HG02981 (cell line): ENCODE measurements at regions not wholly inside any gene's neighbourhood (a gene's known extent, or its start where the extent isn't known, plus 50 kb on each side); places are given as distances from the start of the nearest gene placed in this dataset.

Source experiments
- ATAC-seq: cut with Tn5 transposase; IDR thresholded peaks from one replicate; pipeline ENCODE4 v1.9.1; 2021; ENCODE audit warnings: mild to moderate bottlenecking, moderate library complexity; ENCODE audit not compliant: unreplicated experiment

- no peak for ATAC-seq
Observed at GRCh38 chr3:95939235-95939809, 875.1 kb upstream of the EPHA6 start.

DNA sequence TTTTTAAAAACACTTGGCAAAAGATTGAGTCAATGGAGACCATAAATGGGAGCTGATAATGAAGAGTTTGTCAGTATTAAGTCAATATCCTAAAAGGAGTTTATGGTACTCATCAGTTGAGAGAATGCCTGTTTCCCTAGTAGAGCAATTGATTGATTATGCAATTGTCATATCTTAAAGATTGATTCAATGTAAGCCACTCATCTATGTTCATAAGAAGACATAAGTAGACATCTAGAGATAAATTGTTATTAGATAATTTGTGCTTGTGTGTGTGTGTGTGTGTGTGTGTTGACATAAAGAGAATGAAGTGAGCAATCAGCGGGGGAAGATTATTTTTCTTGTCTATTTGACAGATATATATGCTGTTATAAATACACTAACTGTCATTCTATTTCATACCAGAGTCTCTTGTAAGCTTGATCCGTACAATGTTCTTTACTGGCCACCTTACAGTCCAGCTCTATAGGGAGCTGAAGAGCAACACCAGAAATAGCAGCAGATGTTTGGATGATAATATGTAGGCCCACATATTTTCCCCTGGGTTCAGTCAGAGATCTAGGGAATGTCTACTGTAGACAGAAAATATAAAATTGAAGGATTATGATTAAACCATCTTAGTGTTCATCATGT lies 848.6 kb upstream of the EPHA6 start:
- ATAC-seq: no peak

DNA sequence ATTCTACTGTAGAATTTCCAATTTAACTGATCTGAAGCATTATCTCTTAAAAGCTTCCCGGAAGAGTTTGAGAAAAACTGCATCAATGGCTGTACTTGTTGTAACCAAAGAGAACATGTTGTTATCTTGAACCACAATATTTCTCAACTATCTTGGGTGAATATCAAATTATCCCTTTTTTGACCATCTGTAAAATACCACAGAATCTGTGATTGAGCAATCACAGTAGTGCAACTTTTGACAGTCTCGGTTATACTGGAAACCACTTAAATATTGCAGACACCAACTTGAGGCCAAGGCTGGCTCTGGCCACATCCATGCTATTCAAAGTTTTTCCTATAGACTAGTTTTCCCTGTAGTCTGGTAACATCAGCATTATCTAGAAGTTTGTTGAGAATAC lies 842.8 kb upstream of the EPHA6 start:
- no peak for ATAC-seq

GRCh38 chr3:95994338-95994737 lies 820.1 kb upstream of the EPHA6 start:
- ATAC-seq: no peak

DNA sequence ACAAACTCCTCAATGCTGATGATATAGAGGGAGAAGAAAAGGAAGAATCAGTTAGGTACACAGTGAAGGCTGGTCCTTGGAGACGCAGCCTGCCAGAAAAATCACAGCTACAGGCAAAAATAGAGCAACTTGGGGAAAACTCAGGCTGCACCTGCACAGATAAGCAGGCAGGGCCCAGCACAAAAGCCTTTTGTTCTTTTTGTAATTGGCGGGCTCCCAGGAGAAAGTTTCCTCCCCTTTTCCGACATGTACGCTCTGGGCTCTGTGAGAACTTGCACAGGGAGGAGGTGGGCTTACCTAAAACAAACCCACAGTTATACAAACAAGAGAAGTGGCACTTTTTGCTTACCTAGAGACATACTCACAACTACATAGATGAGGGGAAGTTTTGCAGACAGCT lies 813.4 kb upstream of the EPHA6 start:
- ATAC-seq: no peak

DNA sequence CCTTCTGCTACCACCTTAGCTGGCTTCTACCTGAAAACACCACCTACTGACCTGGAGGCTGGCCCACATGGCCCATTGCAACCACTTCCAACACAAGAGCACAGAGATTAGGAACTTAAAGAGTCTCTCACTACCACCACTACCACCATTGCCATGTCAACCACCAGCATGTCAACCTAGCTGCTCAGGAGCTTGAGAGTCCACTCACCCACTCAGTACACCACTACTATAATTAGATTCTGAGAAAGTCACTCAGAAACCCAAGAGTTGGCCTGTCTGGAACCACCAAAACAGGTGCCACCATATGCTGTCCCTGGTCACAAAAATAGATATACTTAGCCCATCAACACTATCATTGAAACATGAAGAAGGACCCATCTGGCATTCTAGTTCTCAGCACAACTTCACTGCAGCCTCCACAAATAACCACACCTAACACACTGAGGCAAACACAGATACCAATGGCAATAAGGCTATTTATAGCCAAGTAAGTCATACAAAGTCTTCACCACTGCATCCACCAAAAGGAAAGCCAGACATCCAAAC lies 806.7 kb upstream of the EPHA6 start:
- no peak for ATAC-seq

- ATAC-seq: no peak
Observed at GRCh38 chr3:96012939-96013338, 801.5 kb upstream of the EPHA6 start.

DNA sequence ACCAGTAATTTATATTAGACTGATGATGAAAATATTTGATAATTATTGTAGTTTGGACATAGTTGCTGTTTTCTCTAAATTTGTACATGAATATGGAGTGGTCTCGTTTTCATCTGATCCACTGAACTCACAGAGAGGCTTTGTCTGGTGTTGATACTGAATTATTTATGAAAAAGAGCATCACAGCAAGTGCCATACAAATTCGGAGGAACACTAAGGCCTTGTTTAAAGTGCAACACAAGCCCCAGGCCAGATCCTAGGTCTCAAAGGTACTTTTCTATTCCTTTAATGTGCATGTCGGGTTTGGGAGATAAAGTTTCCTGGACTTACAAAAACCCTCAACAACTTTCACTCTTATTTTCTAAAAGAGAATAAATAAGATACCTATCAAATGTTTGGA lies 796.8 kb upstream of the EPHA6 start:
- ATAC-seq: no peak

DNA sequence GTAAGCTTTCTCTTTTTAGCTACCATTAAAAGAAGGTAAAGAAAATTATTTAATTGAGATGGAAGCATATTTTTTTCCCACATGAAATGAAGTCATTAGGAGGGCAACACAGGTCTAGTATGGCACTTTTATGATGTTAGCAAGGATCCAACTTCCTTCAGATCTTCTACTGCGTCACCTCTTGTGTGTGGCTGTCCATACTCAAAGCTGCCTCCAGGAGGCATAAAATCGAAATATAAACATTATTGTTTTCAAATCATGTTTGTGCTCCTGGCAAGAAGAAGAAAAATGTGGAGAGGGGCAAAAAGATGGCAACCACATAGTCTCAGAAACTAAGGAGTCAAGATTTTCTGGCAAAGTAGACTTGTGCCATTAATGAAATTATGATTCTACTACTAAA lies 791.7 kb upstream of the EPHA6 start:
- no peak for ATAC-seq

DNA sequence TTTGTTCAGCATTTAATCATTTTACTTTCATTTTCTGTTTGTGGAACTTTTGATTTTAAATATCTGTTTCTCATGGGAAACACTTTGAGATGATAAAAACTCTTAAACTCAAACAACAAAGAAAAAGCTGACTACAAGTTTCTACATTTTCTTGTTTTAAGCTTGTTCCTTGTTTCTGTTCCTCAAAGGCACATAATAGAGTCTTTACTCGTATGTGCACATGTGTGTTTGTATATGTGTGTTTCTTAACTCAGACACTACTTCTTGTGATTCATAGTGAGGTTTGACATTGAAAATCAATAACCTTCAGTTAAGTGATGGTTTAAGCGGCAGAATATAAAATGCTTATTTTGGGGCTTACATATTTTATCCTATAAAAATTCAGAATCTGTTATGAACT lies 786.7 kb upstream of the EPHA6 start:
- no peak for ATAC-seq

GRCh38 chr3:96039632-96040031 lies 774.8 kb upstream of the EPHA6 start:
- ATAC-seq: no peak

DNA sequence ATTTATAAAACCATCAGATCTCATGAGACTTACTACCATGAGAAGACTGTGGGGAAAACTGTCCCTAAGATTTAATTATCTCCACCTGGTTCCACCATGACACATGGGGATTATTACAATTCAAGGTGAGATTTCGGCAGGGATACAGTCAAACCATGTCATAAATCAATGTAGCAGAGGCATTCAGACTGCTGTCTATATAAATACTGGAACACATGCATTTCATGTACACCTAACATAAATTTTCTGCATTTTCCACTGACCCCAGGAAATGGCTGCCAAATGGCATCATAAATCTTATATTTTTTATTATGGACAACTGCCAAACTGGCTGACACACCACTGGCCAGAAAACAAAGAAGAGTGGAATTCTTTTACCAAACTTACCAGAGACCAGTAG lies 755.1 kb upstream of the EPHA6 start:
- no peak for ATAC-seq

DNA sequence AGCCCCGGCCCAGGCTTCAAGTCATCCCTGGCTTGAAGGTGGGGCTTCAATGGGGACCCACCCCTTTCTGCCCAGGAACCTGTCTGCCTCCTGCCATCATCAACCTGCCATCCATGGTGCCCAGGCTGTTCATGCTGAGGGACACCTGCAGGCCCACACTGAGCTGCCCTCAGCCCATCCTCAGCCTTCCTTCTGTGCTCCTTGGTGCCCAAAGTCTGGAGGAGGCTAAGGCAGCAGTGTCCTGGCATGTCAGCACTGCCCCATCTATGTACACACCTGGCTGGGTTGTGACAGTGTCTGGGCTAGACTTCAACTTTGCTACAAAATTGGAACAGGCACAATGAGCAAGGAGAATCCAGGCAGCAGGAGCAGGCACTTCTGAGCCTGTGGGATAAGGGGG lies 745.3 kb upstream of the EPHA6 start:
- no peak for ATAC-seq

GRCh38 chr3:96070678-96071077 lies 743.7 kb upstream of the EPHA6 start:
- no peak for ATAC-seq

GRCh38 chr3:96071097-96071496 lies 743.3 kb upstream of the EPHA6 start:
- ATAC-seq: no peak

- ATAC-seq: no peak
Observed at GRCh38 chr3:96072226-96072625, 742.2 kb upstream of the EPHA6 start.

GRCh38 chr3:96083610-96084009 lies 730.8 kb upstream of the EPHA6 start:
- no peak for ATAC-seq

DNA sequence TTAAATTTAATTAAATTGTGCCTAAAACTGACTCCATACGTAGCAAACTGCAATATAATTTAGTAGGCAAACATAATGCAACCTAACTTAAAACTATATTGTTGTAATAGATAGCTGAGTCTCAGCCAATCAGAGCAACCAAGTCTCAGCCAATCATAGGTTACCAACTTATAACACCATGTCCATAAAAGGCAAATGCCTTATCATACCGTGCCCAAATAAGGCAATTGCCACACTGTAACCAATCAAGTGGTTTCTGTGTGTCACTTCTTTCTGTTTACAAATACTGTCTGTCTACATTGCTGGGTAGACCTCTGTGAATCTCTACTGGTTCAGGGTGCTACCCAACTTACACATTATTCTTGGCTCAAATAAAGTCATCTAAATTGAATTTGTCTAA lies 728.4 kb upstream of the EPHA6 start:
- no peak for ATAC-seq

- ATAC-seq: no peak
Observed at GRCh38 chr3:96101006-96101560, 713.3 kb upstream of the EPHA6 start.

GRCh38 chr3:96106701-96107100 lies 707.7 kb upstream of the EPHA6 start:
- ATAC-seq: no peak
